Erythroblast (primary cell): ENCODE measurements at regions not wholly inside any gene's neighbourhood (a gene's known extent, or its start where the extent isn't known, plus 50 kb on each side); places are given as distances from the start of the nearest gene placed in this dataset.

Experiments used
- GATA1 ChIP-seq: IDR thresholded peaks from 2 replicates; pipeline ENCODE4 v1.6.1; 2011; ENCODE audit warnings: low read depth, mild to moderate bottlenecking, control low read depth, low read length, moderate library complexity
- POLR2A ChIP-seq: IDR thresholded peaks from 2 replicates; pipeline ENCODE4 v1.6.1; 2011; ENCODE audit warnings: mild to moderate bottlenecking, low read length

GRCh38 chr4:115841871-115842270 lies 728.5 kb upstream of the NDST4 start:
- TF ChIP-seq POLR2A = no peak
- no peak for TF ChIP-seq GATA1
